NCI-H1694 treated with DMSO at 0.1 percent for 48 hours (cell line): ENCODE measurements at regions not wholly inside any gene's neighbourhood (a gene's known extent, or its start where the extent isn't known, plus 50 kb on each side); places are given as distances from the start of the nearest gene placed in this dataset.
"Not testable (repeated sequence)": the region's sequence is repeated elsewhere in the genome, so short reads cannot be mapped to it uniquely, and the experiment has no call there.

Source experiments
- DNase-seq: peaks from one replicate; lab custom pipeline; 2025; lab: John Stamatoyannopoulos, UW

DNA sequence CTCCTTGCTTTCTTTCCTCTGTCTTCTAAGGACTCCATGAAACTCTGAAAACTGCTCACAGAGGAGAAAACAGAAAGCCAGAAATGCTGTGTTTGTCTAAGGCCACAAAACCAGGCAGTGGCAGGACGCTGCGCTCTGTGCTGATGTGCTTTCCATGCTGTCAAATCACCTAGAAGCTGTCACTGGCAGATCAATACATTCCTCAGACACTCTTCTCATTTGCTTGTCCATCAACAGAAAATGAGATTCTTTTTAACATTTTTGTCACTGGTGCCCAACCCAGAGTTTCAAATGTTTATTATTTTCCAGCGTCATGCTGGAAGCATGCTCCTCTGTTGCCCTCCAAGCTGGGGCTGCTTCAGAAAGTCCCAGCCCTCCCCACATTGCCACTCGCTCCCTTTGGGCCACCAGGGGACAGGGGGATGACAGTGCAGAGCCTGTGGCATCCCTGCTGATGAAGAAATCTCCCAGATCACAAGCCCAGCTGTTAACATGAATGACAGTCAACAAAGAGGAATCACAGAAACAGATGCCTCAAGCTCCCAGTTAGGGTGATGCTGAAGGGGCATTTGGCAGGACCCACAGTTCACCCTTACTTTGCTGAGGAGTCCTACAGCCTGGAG lies 117.5 kb upstream of the MEIS1 start:
- DNase-seq: no peak

DNA sequence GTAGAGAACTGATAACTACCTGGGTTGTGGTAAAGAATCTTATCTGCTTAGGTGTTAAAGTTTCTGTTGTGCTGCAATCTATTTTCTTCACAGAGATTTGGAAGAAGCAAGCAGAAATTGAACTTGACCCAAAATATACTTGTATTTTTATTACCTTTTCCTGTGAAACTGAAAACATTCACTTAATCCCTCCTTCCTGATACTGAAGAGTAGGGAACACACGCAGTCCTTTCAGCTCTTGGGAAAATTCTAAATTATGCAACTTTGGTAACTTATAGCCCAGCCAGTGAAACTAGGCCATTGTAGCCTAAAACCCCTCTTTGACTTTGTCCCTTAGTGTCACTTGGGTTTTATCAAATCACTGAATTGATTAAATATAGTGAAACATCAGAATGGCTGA lies 128.4 kb upstream of the MEIS1 start:
- no peak for DNase-seq

DNA sequence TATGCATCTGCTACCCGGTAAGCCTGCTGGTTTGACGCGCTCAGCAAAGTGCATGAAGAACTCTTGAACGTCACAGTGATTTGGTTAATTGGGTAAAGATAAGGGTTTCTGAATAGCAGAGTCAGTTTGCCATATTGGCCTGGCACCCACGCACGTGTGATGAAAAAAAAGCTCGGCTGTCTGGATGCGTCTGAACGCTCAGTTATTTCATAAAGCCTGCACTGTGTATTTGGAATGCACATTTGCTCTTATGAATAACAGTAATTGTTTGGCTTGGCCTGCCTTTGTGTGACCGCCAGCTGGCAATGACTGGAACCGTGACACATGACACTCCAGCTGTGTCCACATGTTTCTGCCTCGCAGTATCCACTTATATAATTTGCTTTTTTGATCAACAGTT lies 129.2 kb upstream of the MEIS1 start:
- DNase-seq: no peak

- no peak for DNase-seq
Measured at GRCh38 chr2:66303471-66303870, 131.5 kb upstream of the MEIS1 start.

DNA sequence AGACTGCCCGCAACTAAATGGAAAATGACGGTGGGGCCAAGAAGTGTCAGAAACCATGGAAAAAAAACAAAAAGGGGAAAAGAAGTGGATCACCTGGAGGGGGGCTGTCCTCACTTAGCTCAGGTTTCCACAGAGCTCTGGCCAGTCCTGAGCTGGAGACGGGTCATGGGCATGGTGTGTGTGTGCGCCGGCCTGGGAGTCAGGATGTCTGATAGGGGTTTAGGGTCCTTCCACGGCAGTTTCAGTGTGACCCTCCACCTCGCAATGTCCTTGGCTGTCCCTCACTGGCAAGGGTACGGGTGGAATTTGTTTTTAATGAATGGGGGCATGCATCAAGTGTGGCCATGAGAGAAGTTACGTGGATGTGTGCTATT lies 133.2 kb upstream of the MEIS1 start:
- DNase-seq: no peak

DNA sequence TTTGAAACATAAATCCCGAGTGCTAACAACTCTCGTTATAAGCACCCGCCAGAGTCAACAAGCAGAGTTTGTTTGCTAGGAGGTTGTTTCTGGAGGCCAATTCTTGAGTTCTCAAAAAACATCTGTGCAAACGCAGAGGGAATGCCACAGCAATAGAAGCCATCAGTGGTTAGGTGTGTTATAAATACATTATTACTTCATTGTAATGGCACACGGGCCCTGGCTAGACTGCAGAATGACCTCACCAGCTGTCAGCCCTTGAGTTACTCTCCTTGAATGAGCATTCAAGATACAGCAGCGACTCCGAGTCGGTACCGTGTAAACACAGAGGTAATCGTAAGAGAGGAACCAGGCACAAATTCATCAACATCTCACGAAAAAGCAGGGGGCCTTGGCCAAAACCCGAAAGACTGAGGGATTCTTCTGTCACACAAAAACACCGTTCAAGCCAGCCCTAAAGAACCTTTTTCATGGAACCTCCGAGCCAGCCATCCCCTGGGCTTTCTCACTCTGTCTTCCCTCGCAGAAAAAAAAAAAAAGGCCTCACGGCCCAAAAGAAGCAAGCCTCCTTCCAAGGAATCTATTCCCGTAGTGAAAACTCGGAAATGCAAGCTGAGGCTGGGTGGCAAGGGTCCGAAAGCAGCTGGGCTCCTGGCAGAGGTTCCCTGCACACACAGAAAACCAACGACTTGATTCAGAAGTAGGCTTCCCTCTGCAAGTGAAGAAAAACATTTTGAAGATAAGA lies 133.7 kb upstream of the MEIS1 start:
- no peak for DNase-seq

DNA sequence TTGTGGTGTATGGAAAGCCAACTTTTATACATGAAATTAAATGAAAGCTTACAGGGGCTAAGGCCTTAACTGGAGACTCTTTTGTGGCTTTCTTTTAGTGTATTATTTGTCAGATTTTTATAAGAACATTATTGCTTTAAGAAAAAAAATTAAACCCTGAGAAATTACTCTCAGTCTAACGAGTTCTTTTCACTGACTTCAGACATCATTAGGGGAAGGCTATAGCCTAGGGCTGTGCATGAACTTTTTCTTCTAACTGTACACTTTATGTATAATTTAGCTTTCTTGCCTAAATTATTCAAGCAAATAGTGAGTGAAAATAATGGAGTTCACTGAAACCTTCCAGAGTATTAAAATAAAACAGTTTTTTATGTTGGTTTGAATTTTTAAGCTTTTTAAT lies 151.1 kb upstream of the MEIS1 start:
- DNase-seq: no peak

- no peak for DNase-seq
Measured at GRCh38 chr2:66281980-66282379, 152.9 kb upstream of the MEIS1 start.

DNA sequence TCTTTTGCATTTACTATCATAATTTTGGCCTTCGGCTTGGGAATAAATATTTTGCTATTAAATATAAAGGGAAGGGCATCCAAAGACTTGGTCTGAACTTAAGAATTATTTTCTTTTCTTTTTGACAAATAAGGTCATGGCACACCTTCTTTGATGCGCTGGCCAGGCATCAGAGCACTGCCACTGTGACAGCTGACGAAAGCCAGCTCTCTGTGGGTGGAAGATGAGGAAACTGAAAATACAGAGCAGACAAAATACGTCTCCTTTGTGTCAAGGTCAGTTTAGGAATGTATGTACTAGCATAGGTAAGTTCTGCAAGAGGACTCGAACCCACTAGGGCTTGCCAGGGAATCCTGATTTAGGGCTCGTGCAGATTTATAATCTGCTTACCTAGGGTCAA lies 155.9 kb upstream of the MEIS1 start:
- DNase-seq: no peak

GRCh38 chr2:66275984-66276383 lies 158.9 kb upstream of the MEIS1 start:
- DNase-seq: no peak

DNA sequence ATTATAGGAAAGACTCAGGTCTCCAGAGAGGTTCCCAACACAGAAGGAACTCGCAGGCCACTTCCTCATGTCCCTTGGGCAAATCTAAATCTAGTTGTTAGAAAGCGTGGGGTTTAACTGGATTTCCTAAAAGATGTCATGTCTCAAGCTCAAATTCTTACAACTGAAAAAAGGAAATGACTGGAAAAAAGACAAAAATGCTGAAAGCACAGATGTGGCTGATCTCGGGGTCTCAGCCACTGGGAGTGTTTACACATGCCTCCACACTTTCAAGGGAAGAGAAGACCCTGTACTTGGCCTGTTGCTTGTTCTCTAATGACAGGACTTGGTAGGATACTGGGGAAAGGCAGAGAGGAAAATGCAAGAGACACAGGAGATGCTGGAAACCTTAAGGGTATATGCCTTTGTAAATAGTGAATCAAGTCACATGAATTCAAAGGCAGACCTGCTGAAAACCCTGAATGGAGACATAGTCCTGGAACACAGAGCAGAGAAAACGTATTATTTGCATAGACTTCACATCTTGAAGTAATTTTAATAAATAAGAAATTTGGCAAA lies 160.9 kb upstream of the MEIS1 start:
- no peak for DNase-seq

DNA sequence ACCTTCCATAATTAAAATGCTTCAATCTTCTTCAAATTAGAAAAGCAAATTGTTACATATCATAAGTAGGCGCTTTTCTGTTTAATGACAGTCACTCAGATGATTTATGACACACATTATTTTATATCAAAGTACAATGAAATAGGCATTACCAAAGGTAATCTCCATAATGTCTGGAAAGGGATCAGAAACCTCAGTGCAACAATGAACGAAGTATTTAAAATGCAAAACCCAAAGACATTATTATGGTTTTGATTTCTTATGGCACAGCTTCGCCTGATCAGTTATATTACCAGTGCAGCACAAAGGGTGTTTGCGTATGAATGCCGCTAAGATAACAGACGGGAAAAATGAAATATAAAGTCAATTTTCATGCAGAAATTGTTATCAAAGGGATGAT lies 162.2 kb upstream of the MEIS1 start:
- DNase-seq: no peak

DNA sequence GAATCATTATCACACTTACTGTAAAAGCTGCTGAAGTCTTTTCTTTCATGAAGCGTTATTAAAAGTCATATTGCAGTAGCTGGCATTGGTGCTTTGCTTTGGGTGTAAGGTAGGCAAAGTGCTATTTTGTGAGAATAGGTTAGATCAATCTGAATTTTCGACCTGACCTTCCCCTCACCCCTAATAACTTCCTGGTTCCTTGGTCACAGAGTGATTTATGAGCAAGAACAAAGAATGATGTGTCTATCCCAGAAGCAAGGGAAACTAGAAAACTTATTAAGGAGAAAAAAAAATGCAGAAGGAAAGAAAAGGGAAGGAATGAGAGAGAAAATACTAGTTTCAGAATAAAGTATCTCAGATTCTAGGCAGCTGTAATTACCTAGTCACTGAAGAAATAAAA lies 163.1 kb upstream of the MEIS1 start:
- no peak for DNase-seq

DNA sequence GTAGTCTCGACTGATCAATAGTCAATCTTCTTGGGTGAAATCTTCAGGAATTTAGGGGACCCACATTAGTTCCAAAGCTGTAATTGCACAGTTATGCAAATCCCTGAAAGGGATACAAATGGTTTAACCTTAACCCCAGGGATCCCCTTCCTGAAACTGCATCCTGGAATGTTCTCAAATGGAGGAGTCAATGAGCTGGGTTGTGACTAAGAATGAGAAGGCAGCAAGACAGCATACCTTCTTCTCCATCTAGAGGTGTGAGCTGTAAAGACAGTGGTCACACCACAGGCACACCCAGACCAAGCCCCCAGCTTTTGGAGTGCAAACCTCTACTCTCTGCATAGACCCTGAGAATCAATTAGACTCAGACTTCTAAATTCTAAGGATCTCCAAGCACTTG lies 164.7 kb upstream of the MEIS1 start:
- no peak for DNase-seq

DNA sequence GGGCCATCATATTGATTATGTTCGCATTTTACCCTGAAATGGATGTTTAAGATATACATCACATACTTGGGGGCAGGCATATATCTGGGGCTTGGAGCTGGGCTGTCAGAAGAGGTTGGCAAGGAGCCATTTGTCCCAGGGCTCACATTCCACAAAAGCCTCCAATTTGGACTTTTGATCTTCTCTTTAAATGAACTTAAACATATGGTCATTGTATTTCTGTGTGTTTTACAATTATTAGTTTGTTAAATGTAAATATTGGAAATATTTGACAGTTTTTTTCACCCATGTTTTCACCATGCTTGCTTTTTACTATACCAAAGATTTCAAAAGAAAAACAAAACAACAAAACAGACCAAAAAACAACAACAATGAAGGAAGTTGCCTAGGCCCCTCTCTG lies 165.8 kb upstream of the MEIS1 start:
- DNase-seq: no peak

GRCh38 chr2:66268756-66269155 lies 166.2 kb upstream of the MEIS1 start:
- no peak for DNase-seq

GRCh38 chr2:66264354-66264753 lies 170.6 kb upstream of the MEIS1 start:
- no peak for DNase-seq

DNA sequence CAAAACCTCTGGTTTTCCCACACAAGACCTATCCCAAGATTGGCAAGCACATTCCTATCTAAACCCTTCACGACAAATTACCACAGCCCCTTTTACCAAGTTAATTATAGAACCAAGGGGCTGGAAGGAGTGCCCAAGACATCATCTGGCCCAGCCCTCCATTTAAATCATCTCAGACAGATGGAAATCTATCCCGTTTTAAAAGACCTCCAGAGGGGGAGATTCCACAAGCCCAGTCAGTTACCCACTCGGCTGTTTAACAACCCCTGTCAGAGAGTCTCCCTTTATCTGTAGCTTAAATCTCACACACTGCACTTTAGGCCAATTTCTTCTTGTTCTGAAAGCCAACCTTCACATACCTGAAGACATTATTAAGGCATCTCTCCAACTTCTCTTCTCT lies 179.1 kb upstream of the MEIS1 start:
- DNase-seq: no peak

GRCh38 chr2:66255136-66255535 lies 179.8 kb upstream of the MEIS1 start:
- DNase-seq: no peak

DNA sequence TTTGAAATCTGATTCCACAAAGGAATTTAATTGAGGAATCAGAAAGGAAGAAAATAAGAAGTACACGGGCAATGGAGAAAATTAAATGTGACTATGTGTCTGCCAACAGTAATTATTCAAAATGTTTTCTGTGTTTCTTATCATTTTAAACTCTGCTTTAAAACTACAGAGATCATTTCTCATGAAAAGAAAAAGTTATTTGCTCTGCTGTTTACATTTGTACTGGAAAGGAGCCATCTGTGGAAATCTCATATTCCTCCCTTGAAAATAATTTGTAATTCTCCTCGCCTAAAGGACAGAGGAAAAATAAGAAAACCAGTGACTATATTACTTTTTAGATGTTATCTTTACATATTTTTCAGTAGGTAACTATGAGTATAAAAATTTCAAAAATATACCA lies 181.9 kb upstream of the MEIS1 start:
- no peak for DNase-seq

- DNase-seq: no peak
Measured at GRCh38 chr2:66252109-66252508, 182.8 kb upstream of the MEIS1 start.

DNA sequence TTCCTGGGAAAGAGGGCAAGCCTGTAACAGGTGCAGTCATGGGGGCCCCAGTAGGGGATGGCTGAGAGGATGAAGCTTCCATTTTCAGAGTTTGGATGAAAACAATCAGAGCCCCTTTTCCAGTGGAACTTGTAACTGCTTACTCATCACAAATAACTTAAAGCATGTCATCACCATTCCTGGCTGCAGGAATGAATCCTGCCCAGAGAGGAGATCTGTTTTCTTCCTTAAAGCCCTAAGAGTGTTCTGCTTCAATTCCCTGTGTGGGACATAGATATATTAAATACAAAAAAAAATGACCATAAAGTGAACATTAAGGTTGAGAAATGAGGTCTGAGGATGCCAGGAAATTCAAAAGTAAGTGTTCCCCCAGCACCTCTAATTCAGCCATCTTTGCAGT lies 183.4 kb upstream of the MEIS1 start:
- DNase-seq: no peak

- DNase-seq: not testable (repeated sequence)
Measured at GRCh38 chr2:66249089-66249488, 185.8 kb upstream of the MEIS1 start.

DNA sequence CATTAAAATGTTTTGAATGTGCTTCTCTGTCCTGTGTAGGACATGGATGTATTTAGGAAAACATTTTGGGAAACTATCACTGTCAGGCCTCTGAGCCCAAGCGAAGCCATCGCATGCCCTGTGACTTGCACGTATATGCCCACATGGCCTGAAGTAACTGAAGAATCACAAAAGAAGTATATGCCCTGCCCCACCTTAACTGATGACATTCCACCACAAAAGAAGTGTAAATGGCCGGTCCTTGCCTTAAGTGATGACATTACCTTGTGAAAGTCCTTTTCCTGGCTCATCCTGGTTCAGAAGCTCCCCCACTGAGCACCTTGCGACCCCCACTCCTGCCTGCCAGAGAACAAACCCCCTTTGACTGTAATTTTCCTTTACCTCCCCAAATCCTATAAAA lies 191.1 kb upstream of the MEIS1 start:
- not testable (repeated sequence) for DNase-seq
